WI38 (cell line): ENCODE measurements at regions not wholly inside any gene's neighbourhood (a gene's known extent, or its start where the extent isn't known, plus 50 kb on each side); places are given as distances from the start of the nearest gene placed in this dataset.
"Not testable (repeated sequence)": the region's sequence is repeated elsewhere in the genome, so short reads cannot be mapped to it uniquely, and the experiment has no call there.

Experiments used
- H3K4me3 ChIP-seq: 2 replicates; pipeline ENCODE4 v1.5.1; 2011; ENCODE audit warnings: low read depth, mild to moderate bottlenecking, control low read depth, low read length

- not testable (repeated sequence) for H3K4me3 ChIP-seq
Observed at GRCh38 chr1:143848859-143849258, 122.9 kb downstream of the FAM72C start.

- H3K4me3 ChIP-seq: not testable (repeated sequence)
Observed at GRCh38 chr1:143845193-143845592, 126.6 kb downstream of the FAM72C start.

GRCh38 chr1:143842058-143842457 is 129.7 kb downstream of the FAM72C start:
- H3K4me3 ChIP-seq: not testable (repeated sequence)

- not testable (repeated sequence) for H3K4me3 ChIP-seq
Observed at GRCh38 chr1:143839182-143839581, 132.6 kb downstream of the FAM72C start.

GRCh38 chr1:143838598-143838929 is 133.2 kb downstream of the FAM72C start:
- H3K4me3 ChIP-seq: not testable (repeated sequence)

GRCh38 chr1:143837924-143838597 is 133.7 kb downstream of the FAM72C start:
- H3K4me3 ChIP-seq: not testable (repeated sequence)

GRCh38 chr1:143833376-143833775 is 138.4 kb downstream of the FAM72C start:
- H3K4me3 ChIP-seq: not testable (repeated sequence)

GRCh38 chr1:143832379-143832716 is 139.4 kb downstream of the FAM72C start:
- not testable (repeated sequence) for H3K4me3 ChIP-seq

- not testable (repeated sequence) for H3K4me3 ChIP-seq
Observed at GRCh38 chr1:143831479-143832378, 140.1 kb downstream of the FAM72C start.

GRCh38 chr1:143826162-143826561 is 145.6 kb downstream of the FAM72C start:
- not testable (repeated sequence) for H3K4me3 ChIP-seq

- H3K4me3 ChIP-seq: not testable (repeated sequence)
Observed at GRCh38 chr1:143824266-143824665, 147.5 kb downstream of the FAM72C start.

- not testable (repeated sequence) for H3K4me3 ChIP-seq
Observed at GRCh38 chr1:143820058-143820457, 151.7 kb downstream of the FAM72C start.

GRCh38 chr1:143816369-143816768 is 155.4 kb downstream of the FAM72C start:
- not testable (repeated sequence) for H3K4me3 ChIP-seq

GRCh38 chr1:143805374-143805773 is 166.4 kb downstream of the FAM72C start:
- not testable (repeated sequence) for H3K4me3 ChIP-seq

- H3K4me3 ChIP-seq: 0 out of 2 replicates have a peak overlapping the region, but pooled peaks have one; percentile 20
Observed at GRCh38 chr1:143804707-143805356, 167.0 kb downstream of the FAM72C start.

- peak overlapping the region; percentile 58 for H3K4me3 ChIP-seq
Observed at GRCh38 chr1:143803927-143804411, 167.8 kb downstream of the FAM72C start.

- H3K4me3 ChIP-seq: not testable (repeated sequence)
Observed at GRCh38 chr1:143803095-143803494, 168.7 kb downstream of the FAM72C start.

- H3K4me3 ChIP-seq: not testable (repeated sequence)
Observed at GRCh38 chr1:143799568-143800187, 172.1 kb downstream of the FAM72C start.

- not testable (repeated sequence) for H3K4me3 ChIP-seq
Observed at GRCh38 chr1:143796369-143796768, 175.4 kb downstream of the FAM72C start.

GRCh38 chr1:143792047-143792937 is 179.5 kb downstream of the FAM72C start:
- not testable (repeated sequence) for H3K4me3 ChIP-seq
